Left lung (tissue), 4 donors: ENCODE measurements at regions not wholly inside any gene's neighbourhood (a gene's known extent, or its start where the extent isn't known, plus 50 kb on each side); places are given as distances from the start of the nearest gene placed in this dataset.

Experiments used
- ATAC-seq: fragments of 200-7000 bp; cut with Tn5 transposase; one replicate; pipeline ENCODE4 v1.9.1; 2020; ENCODE audit warnings: moderate library complexity
- DNase-seq, 4 donors: peaks; one replicate each; pipeline ENCODE4 v3.0.0-alpha.2; 2013 to 2020
- H3K27ac ChIP-seq, 2 donors: fragments of 200-600 bp; sonication (generic) in 1 of 2; one replicate each; pipeline versions ENCODE4 v1.5.0 to v1.8.0; 2020 to 2021
- H3K27me3 ChIP-seq, 2 donors: fragments of 200-600 bp; sonication (generic) in 1 of 2; one replicate each; pipeline versions ENCODE4 v1.5.0 to v1.8.0; 2020 to 2021
- H3K36me3 ChIP-seq, 2 donors: fragments of 200-600 bp; sonication (generic) in 1 of 2; one replicate each; pipeline versions ENCODE4 v1.5.0 to v1.8.0; 2020 to 2021
- H3K4me1 ChIP-seq, 2 donors: fragments of 200-600 bp; one replicate each; pipeline ENCODE4 v1.8.0; 2021
- H3K4me3 ChIP-seq, 2 donors: fragments of 200-600 bp; sonication (generic) in 1 of 2; one replicate each; pipeline versions ENCODE4 v1.5.0 to v1.8.0; 2020 to 2021; ENCODE audit warnings: mild to moderate bottlenecking in 1 of 2
- H3K9me3 ChIP-seq, 2 donors: fragments of 200-600 bp; sonication (generic) in 1 of 2; one replicate each; pipeline versions ENCODE4 v1.5.0 to v1.8.0; 2020 to 2021
- CTCF ChIP-seq, 2 donors: fragments of 200-600 bp; sonication (generic) in 1 of 2; IDR thresholded peaks; one replicate each; pipeline versions ENCODE4 v1.5.0 to v1.8.0; 2021; ENCODE audit warnings: antibody characterized with exemption in 2 of 2
- intact Hi-C, 2 donors: fragments of 100-400 bp; cut with DNase I; formaldehyde crosslinking; loops; one replicate each; pipeline versions ENCODE4 v1.11.2 to v1.14.2; 2022
- donor health status: DM: no; HTN: yes; CAD: no.
- donor health status: DM: no; HTN: no; CAD: no.

- no peak for TF ChIP-seq CTCF (IDR thresholded peaks at IDR 0.05)
- Histone ChIP-seq H3K27me3 (no peaks in the 10 kb centered on the region), H3K27ac (no peak overlapping the region), H3K36me3 (no peaks in the 10 kb centered on the region), H3K4me3 (no peak overlapping the region), H3K9me3 (no peaks in the 10 kb centered on the region), H3K4me1 (no peaks in the 10 kb centered on the region)
- intact Hi-C loops, result no loop called here
- no peak for DNase-seq
- no peak for ATAC-seq
These were observed 350.0 kb downstream of the USP25 start for GRCh38 chr21:16079830-16080229.

- Histone ChIP-seq H3K9me3 (no peaks in the 10 kb centered on the region), H3K36me3 (no peaks in the 10 kb centered on the region), H3K27ac (no peak overlapping the region), H3K4me3 (no peak overlapping the region), H3K27me3 (no peaks in the 10 kb centered on the region), H3K4me1 (no peaks in the 10 kb centered on the region)
- intact Hi-C loops, result no loop called here
- ATAC-seq, result no peak
- DNase-seq, result no peak
- no peak for TF ChIP-seq CTCF (IDR thresholded peaks at IDR 0.05)
These were observed 351.5 kb downstream of the USP25 start for GRCh38 chr21:16081304-16081703.

- no peaks in the 10 kb centered on the region for H3K36me3 ChIP-seq
- H3K27me3 ChIP-seq, result no peaks in the 10 kb centered on the region
- peak in 1 of 4 donors; percentile 14 for DNase-seq
- intact Hi-C loops, result no loop called here
- H3K4me1 ChIP-seq, result no peaks in the 10 kb centered on the region
- ATAC-seq, result peak; percentile 29
- no peak overlapping the region for H3K27ac ChIP-seq
- peak; percentile 22 to 30 for TF ChIP-seq CTCF (IDR thresholded peaks at IDR 0.05)
- no peaks in the 10 kb centered on the region for H3K9me3 ChIP-seq
- no peak overlapping the region for H3K4me3 ChIP-seq
These were observed 352.4 kb downstream of the USP25 start for GRCh38 chr21:16082038-16082816.

GRCh38 chr21:16084776-16085364 is 355.1 kb downstream of the USP25 start:
- Histone ChIP-seq H3K27ac (peak overlapping the region in 1 of 2 donors; percentile 15), H3K27me3 (no peaks in the 10 kb centered on the region), H3K4me3 (no peak overlapping the region), H3K36me3 (no peaks in the 10 kb centered on the region), H3K9me3 (no peaks in the 10 kb centered on the region), H3K4me1 (no peaks in the 10 kb centered on the region)
- no peak for TF ChIP-seq CTCF (IDR thresholded peaks at IDR 0.05)
- ATAC-seq (no peak), DNase-seq (peak in 1 of 4 donors; percentile 10)
- intact Hi-C loops, result loop anchor here in 1 of 2 donors (5.0 kb wide), 1 partner anchor 247 kb away; no protein-coding TSS in a partner anchor

GRCh38 chr21:16085421-16085820 is 355.6 kb downstream of the USP25 start:
- no peak for ATAC-seq
- no peak overlapping the region for H3K4me3 ChIP-seq
- H3K27ac ChIP-seq, result no peak overlapping the region
- intact Hi-C loops, result loop anchor here in 1 of 2 donors (5.0 kb wide), 1 partner anchor 247 kb away; no protein-coding TSS in a partner anchor
- DNase-seq, result no peak
- no peaks in the 10 kb centered on the region for H3K9me3 ChIP-seq
- no peaks in the 10 kb centered on the region for H3K36me3 ChIP-seq
- no peaks in the 10 kb centered on the region for H3K27me3 ChIP-seq
- TF ChIP-seq CTCF (IDR thresholded peaks at IDR 0.05), result no peak
- H3K4me1 ChIP-seq, result no peaks in the 10 kb centered on the region
